ENCODE measurements at regions not wholly inside any gene's neighbourhood (a gene's known extent, or its start where the extent isn't known, plus 50 kb on each side); places are given as distances from the start of the nearest gene placed in this dataset.

DNA sequence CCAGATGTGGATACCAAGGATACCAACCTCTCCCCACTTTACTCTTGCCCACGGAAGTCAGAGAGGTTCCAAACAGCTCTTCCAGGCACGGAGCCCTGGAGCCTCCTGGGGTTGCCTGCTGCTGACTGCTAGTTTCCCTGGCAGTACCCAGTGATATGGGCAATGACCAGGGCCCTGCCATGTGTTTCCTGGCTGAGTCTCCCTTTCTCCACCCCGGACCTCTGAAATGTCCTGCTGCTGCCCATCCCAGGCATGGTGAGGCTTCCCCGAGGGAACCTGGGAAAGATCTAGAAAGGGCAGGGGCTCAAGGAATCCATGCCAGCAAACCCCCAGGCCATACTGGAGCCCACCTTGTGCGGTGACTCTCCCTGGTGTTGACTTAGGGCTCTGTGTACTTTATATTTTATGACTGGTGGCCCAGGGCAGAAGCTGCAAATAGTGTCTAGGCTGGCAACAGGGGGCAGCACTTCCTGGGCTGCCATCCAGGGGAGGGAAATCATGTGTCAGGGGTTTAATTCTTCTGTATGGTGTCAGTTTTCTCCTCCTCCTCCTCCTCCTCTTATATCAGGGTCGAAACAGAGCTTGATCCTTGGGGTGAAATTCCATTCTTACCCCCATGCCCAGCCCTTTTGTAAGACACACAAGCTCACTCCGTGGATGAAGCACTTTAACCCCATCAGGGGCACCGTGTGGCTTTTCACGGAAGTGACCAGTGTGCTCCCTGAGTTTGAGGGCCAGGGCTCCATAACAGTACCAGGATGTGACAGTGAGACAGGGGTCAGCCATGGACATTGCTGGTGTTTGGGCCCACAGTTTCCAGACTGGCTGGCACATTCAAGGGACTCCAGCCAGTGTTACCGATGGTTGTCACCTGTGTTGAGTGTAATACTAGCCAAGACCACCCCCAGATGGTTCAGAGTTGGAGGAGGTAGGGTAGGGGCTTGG is 62.4 kb upstream of the GDF10 start:
- no peak for DNase-seq

DNA sequence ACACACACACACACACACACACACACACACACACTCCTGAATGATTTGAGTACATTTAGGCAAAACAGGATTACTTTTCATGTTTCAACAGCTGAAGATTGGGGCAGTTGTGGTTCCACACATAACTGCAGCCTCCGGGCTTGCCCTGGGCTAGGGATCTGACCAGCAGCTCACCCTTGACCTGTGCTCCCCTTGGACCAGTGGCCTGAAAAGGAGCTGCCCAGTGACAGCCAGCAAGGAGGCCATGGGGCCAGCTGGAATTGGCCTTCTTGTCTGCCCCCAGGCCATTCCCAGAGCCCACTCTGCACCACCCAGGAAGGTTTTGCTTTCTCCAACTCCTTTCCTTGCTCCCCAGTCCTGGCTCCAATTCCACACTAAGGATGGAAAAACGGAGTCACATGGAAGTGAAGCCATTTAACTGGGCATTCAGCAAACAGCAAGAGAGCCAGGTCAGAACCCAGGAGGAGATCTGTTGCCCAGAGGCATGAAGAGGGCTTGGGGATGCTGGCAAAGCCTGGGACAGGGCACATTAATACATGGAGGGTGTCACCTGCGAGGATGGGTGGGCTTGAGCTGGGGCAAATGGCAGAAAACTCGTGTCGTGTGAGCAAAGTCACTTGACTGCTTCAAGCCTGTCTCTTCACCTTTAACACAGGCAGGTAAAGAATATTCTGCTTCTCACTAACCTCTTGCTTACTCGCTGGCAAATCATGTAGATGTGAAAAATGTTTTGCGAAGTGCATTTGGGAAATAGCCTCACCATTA is 61.5 kb upstream of the GDF10 start:
- no peak for DNase-seq

DNA sequence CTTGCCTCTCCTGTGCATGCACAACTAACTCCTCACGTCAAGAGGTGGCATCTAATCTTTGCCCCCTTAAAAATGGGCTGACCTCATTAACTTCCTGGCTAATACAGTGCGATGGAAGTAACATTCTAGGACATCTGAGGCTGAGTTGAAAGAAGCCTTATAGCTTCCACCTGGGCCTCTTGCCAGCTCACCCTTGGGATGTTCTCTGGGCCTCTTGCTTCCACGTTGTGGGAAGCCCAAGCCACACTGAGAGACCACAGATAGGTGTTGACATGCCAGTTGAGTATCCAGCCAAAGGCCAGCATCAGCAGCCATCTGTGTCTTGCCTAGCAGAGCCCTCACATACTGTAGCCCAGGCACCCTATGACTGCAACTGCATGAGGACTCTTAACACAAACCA is 60.8 kb upstream of the GDF10 start:
- DNase-seq = no peak

DNA sequence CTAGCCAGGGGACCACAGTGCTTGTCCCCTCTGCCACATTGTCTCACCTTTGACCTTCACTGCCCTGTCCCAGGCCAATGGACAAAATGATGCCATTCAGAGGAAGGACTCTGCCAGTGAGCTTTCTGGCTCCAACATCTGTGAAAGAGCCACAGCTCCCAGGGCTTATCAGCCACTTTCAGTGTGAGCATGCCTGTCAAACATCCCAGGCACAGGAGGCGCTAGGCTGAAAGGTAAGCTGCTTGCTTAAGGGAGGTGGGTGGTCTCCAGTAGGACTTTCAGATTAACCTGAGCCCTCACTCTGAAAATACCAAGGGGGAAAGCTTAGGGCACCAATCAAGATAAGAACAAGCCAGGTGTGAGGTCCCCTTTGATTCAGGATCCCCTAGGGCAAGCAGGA is 59.8 kb upstream of the GDF10 start:
- no peak for DNase-seq

DNA sequence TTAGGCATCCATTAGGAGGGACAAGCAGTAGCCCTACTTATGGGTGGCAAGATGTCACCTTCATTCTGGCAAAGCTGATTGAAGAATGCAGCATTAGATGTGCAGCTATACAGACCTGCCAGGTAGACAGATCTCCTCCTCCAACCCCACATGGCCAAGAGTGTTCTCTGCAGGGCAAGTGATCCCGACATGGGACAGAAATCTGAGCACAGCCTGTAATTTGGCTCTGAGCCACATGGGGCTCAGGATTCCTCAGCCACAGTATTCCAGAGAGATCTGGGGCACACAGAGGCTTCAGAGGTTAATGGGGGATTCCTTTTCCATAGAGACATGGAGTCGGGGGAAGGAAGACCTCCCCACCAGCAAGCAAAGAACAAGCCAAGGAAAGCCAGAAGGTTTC is 58.7 kb upstream of the GDF10 start:
- DNase-seq = no peak

DNA sequence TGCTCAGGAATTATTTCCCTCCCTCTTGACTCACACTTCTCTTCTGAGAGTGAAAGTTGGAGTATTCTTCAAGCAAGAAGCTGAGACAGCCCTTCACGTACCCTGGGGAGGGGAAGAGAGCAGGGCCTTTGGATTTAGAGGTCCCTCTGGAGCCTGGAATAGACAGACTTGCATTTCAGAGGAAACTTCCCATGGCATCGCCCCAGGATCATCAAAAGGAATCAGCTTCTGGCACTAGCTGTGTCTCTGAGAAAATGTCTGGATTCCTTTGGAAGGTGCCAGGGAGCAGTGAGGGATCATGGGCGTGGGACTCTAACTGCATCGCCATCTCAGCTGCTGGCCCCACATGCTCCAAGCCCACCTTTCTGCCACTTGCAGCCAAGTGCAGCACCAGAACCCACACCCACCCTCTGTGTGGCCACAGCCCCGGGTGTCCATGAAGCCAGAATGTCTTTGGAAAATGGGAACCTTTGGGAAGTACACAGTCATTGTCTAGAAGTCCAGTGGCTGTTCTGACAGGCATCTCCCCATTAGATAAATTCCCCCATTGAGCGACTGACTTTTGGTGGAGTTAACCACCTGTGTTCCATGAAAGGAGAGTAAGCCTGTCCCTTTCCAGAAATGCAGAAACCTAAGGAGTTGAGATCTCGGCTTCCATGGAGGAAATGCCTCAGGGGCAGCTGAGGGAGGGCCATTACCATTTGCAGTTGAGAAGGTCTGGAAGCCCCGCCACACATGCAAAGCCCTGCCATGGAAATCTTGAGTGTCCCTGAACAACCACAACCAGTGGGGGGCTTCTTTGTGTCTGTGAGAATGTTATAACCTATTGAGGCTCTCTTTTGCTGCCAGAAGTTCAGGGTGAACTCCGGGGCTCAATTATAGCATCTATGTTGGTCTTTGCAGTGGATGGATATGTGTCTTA is 57.8 kb upstream of the GDF10 start:
- no peak for DNase-seq

DNA sequence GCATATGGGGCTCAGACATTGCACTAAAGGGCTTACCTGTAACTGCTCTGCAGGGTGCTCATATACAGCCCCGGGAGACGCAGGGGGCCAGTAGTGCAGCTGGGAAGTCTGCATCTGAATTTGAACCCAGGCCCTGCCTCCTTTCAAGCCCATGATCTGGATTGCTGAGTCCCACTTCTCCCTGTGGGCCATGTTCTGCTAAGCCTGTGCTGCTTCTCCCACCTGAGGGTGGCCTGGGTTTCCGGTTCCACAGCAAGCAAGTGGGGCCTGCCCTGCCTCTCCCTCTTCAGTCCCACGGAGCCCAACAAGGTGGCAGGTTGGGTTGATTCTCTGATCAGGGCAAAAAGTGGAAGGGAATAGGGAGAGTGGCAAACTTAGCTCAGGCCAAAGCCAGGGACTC is 56.6 kb upstream of the GDF10 start:
- DNase-seq = no peak

DNA sequence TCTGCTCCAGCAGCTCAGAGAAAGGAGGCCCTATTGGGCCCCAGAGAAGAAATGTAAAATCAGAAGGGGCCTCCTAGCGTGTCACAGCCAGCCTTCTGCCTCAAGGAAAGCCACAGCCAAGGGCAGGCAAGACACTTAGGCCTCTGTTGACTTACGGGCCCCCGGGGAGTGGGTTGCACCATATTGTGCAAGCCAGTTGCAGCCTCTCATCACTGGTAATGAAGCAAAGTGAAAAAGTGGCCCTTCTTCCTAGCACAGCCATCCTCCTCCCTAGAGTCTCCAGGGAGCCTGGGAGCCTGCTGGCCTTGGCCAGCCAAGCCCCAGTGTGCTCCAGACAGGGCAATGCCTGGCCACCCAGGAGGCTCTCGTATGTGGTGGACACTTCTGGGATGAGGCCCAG is 56.2 kb upstream of the GDF10 start:
- no peak for DNase-seq

DNA sequence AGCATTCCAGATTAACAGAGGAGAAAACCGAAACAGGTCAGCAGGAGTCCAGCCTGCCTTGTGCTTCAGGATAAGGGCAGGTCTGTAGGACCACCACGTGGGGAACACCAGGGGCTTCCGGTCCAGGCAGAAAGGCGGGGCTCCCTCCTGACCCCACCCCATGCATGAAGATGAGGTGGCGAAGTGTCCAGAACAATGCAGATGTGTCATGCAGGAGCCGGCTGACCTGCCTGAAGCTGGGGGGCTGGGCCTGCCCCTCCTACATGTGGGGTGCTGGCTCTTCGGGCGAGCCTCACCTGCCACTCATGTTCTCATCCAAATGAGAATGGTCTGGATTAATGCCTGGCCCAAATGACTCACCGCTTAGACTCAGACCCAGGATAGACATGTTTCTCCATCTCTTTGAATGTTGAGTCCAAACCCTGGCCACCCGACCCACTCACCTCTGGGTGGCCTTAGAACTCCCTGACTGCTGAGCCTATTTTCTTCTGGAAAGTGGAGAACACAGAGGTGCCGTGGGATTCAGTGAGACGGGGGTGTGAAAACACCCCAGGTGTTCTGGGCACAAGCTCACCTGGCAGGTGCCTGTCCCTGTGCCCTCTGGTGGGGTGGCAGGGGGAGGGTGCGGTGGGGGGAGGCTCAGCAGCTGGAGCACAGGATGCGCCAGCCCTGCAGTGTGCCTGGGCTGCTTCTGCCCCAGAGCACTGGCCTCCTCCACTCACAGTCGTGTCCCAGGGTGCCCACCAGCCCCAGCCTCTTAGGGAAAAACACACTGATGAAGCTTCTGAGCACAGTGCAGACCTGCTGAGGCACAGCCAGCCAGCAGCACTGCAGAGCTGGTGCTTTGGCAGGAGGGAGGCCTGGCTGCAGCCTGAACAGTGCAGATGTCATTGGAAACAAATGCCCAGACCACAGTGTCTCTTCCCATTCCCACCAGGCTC is 55.2 kb upstream of the GDF10 start:
- DNase-seq = no peak

DNA sequence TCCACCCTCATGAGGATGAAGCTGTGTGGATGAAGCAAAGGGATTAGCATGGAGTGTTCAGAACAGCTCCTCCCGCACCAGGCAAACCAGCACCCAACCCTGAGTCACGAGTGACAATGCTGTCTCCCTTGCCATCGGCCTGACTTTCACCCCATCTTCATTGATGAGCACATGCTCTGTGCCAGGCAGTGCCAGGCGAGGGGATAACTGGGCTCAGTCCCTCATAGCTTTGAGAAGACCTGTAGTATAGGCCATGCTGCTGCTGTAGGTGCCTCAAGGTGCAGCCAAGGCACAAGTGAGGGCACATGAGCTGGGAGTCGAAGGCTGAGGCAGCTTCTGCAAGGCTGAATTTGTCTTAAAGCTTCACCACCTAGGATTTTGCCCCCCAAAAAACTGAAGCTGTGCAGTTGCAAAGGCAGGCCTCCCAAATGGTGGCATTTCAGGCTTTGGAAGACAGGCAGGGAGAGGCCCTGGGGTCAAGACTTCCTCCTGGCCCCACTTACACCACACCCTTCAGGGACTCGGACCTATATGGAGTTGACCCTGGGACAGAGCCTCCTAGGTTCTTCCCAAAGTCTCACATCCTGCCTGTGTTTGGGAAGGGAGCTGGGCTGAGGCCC is 54.2 kb upstream of the GDF10 start:
- DNase-seq = no peak

DNA sequence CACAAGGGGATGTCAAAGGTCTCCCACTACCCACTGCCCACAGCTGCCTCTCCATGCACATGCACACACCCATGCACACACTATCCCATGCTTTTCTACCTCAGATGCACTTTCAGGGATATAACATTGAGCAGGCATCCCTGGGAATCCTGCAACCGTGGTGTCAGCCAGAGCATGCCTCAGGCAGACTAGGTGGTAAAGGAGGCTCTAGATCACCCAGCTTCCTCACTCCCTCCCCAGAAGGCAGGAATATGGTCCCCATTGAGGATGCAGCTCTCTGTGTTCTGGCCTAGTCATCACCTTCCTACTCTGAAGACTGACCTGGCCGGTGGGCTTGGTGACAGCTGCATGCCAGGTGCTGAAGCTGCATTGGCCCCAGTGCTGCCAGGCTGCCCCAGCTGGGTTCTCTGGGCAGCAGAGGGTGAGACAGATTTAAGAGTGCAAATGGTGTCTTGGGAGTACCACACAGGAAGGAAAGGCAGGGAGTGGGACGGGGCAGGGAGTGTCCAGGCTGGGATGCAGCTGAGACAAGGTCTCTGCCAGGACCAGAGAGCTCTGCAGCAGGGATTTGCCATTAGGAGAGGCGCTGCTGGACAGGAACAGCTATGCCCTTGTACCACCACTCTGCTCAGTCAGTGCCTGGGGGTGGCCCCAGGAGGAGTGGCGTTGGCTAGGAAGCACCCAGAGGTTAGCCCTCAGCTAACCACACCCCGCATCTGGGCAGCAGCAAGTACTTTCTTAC is 53.4 kb upstream of the GDF10 start:
- DNase-seq = no peak

DNA sequence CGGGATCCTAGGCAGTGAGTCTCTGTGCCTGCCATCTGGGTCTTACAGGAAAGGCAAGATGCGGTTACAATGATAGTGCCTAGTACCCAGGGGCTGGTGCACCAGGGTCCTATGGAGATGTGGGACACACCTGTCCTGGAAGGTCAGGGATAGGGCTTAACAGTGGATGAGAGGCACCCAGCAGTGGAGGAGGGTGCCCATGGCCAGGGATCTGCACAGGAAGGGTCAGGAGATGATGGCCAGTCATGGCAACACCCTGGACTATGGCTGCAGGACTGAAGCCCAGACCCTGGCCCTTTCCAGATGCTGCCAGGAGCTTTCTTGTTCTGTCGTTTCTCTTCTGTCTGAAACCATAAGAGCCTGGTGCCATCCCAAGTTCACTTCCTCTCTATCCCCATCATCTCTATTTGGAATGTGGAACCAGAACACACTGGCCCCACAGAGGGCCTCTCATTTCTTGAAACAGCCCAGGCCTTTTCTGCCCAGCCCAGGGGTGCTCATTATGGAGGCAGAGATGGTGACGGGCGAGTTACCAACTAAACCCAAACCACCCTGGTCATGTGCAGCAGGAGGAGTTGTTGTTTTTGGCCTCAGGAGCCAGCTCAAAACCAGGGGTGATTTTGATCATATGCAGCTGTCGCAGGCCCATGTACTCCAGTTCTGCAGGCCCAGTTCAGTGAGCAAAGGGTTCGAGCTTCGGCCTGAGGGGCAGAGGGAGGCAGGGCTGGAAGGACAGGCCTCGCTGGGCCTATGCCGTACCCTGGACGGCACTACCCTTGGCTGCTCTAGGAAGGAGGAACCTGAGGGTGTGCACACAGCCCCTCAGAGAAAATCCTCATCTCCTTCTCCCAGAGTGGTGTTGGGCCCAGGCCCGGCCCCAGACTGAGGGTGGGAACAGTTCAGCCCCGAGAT is 52.6 kb upstream of the GDF10 start:
- DNase-seq = no peak

DNA sequence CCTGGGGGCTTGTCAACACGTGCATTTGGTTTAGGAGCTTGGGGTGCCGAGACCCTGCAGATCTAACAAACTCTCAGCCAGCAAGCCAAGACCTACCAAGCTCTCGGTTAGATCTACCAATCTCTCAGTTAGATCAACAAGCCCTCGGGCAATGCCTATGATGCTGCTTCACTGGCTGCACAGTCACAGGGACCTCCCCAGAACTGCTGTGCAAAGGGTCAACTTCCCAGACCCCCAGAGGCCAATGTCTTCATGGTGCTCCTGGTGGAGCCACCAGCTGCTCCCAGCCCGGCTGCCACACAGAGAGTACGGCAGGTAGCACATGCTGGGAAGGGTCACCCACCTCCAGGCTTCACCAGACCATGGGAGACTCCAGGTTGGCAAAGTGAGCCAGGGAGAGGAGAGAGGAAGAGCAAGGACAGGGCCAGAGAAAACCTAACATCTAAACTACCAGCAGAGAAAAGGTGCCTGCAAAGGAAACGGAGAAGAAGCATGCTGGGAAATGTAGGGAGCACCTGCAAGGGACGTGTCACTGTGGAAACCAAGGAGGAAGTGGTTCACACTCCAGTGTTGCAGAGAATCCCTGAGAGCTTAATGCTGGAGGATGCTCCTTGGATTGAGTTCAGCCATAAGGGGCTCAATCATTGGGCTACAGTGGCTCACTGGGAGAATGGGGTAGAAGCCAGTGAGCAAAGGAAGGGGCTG is 51.5 kb upstream of the GDF10 start:
- DNase-seq = no peak

DNA sequence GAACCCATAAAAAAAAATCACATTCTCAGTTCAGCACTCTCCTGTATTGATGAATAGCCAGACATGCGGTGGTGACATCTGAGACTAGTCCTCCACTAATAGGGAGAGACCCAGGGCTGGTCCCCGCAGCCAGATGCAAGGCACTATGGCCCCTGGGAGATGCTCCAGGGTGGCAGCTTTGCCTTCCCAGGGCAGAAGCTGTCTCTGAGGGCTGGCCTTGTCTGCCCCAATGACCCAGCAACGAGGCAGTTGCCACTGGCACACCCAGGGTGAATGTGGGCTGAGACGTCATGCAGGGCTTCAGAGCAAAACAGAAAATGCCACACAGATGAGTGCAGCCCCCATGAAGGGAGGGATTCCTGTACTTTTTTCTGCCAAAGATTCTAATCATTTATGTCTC is 50.1 kb upstream of the GDF10 start:
- no peak for DNase-seq
